NCI-H226 (cell line): ENCODE measurements at regions not wholly inside any gene's neighbourhood (a gene's known extent, or its start where the extent isn't known, plus 50 kb on each side); places are given as distances from the start of the nearest gene placed in this dataset.

Source experiments
- DNase-seq: peaks from one replicate; pipeline ENCODE4 v3.0.0-alpha.2; 2015

DNA sequence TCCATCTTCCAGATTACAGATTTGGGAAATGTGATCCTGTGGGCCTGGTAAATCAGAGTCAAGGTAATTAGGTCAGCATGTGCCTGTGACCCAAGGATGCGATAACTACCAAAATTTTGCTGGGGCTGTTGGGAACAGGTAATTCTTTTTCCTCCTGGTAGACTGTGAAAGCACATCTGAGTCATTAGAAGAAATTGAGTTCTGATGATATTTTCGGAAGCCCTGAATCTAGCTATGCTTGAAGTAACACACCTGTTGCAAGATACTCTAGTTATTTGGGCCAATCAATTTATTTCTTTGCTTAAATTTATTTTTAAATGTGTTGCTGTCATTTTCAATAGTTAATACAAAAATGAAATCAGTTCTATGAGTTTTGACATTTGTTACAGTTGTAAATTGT, 903.6 kb downstream of the RPA4 start:
- no peak for DNase-seq

DNA sequence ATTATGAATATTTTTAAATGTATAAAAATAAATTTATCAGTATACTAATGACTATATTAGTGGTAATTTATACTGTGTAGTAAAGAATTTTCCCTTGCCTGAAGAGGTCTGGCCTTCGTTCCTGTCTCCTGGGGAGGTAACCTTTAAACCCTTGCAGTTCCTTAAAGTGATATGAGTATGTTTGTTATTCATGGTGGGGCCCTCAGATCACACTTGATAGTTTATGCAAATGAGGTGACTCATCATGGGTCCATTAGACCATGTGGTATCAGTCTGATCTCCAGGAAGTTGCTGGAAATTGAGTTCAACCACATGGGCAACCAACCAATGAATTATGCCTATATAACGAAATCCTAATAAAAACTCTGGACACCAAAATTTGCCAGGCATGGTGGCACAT, 904.1 kb downstream of the RPA4 start:
- DNase-seq = no peak

DNA sequence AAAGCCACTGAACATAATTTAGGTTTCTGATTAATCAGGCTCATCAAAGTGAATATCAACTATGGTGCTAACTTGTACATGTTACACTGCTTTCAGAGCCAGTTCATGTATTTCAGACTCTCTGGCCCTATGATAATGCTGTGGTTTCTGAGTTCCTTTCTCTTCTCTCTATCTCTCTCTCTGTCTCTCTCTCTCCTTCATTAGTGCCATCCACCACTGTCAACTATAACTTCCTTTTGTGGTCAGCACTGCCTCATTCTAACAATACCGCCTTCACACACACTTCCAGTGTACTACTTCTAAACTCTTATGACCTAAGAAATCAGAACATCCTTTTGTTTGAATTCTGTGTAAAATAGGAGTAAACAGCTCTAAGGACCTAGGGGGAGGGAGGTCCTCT, 907.1 kb downstream of the RPA4 start:
- no peak for DNase-seq

DNA sequence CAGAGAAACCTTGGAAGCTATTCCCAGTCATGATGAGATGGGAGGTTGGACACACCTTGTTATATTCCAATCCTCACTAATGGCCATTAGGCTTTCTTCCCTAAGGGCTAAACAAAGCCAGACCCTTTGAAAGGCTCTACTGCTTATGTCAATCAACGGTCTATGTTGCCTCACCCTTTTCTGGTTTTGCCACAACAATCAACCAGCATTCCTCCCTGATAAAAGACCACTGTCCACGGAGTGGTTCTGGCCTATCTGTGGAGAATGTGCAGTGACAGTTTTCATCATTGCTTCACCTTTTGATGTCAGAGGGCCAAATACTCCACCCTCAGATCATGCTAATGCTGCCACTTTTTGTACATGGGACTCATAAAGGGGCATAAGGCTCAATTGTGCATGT, 913.4 kb downstream of the RPA4 start:
- no peak for DNase-seq

DNA sequence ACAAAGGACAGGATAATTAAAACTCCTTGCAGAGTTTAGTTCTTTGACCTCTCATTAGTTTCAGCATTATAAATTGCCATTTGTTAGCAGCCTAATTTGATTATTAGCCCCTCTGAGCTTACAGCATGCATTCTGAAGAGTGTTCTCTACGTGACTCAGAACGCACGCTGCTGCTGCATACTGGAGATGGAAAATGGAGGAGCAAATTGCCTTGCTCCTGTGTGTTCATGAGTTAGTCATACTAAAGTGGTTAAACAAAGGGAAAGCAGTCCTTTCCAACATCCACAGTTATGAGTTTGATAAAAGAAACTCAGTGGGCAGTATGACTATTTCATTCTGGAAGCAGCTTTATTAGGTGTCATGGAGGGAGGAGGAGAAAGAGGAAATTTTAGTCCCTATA, 922.5 kb downstream of the RPA4 start:
- DNase-seq = no peak

DNA sequence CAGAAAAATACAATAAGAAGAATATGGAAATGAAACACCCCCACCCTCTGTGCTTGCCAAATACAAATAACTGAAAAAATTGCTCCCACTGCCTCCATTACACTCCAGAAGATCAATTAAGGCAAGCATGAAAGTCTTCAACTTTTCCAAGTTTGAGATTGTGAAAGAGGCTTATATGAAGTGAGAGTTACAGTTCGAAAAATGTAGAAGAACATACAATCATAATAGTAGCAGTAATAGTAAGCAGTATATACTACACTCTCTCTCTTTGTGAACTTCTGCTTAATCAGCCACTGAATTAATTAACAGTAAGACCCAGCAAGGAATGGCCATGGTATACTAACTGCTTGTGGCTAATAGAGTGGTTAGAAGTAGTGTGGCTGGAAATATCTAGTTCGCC, 923.2 kb downstream of the RPA4 start:
- no peak for DNase-seq

DNA sequence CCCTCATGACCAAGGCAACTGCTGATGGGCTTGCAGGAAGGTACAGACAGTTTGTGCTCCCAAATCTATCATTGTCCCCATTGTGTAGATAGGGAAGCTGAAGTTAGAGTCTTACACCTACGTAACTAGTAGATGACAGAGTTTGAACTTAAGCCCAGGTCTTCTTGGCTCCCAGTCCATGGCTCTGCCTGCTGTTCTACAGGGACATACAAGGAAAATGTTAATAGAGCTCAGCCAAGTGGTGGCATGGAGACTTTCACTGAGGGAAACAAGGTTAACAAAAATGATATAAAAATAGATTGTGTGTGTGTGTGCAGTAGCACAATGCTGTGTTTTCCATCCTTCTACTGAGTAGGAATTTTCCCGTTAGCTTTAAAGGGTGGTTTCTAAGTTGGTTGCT, 936.5 kb downstream of the RPA4 start:
- DNase-seq = no peak

DNA sequence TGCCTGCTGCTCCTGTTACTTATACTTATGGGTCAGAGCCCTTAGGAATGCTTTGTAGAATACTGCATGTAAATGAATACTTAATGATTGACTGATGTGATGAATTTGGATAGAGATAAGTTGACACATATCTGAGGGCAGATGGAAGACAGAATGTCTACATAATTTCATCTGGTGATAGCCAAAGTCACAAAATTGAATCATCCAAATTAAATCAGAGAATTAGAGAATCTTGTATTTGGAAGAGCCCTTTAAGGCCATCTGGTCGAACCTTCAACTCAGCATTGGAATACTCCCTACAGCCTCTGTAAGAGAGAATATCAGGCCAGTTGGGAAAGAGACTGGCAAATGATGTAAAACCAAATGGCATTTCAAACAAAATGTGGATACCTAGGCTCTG, 944.8 kb downstream of the RPA4 start:
- DNase-seq = no peak

DNA sequence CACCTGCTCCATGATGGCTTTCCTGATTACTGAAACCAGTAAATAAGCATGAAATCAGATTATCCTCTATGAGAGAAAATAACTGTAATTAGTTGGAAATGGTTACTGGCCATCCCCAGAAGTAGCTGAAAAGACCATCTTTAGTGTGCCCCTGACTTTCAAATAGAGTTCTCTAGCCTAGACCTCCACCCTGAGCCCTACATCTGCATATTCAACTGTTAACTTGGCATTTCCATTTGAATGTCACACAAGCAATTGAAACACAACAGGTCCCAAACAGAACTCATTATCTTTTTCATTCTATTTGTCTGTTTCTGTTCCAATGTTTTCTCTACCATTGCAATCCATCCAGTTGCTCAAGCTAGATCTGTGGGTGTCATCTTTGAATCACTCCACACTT, 952.3 kb downstream of the RPA4 start:
- DNase-seq = no peak

DNA sequence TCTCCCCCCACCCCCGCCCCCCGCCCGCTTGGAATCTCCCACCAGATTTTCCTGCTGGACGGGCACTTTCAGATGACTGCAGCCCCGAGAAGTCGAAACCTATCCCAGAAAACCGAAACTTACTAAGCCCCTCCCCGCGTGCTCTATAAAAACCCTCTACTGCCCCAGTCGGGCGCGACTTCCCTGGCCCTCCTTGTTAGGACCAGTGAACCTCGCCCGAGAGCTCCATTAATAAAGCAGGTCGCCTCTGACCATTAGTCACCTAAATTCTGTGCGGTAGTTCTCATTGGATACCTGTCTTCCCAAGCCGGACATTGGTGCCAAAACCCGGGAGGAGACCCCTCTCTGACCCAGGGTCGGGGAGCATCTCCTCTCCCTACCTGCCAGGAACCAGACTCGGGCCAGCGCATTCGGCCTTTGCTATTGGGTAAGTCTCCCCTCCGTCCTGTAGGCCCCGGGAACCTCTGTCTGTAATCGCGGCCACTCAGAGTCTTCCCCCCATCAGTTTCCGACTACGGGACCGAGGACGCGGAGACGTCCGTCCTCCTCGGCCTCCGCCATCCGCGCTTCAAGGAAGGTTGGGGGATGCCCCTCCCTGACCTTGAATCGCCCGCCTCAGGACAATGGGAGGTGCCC, 958.0 kb downstream of the RPA4 start:
- no peak for DNase-seq

DNA sequence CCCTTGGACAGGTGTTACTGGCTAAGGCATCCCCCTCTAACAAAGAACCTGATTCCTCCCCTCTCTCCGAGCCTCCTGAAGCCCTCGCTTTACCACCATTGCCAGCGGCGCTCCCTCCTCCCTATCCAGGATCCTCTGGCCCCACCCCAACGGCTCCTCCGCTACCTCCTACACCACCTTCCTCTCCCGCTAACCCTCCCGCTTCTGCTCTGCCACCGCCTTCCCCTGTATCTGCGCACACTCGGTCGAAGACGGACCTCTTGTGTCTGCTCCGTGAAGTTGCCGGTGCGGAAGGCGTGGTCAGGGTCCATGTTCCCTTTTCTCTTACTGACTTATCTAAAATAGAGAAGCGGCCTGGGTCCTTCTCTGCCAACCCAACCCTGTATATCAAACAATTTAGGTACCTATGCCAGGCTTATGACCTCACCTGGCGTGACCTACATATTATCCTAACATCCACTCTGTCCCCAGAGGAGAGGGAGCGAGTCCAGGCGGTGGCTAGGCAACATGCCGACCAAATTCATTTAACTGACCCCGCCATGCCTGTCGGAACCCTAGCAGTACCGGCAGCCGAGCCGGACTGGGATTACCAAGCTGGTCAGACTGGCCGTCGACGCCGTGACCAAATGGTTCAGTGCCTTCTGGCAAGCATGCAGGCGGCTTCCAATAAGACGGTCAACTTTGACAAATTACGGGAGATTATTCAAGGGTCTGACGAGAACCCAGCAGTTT, 958.9 kb downstream of the RPA4 start:
- DNase-seq = no peak

DNA sequence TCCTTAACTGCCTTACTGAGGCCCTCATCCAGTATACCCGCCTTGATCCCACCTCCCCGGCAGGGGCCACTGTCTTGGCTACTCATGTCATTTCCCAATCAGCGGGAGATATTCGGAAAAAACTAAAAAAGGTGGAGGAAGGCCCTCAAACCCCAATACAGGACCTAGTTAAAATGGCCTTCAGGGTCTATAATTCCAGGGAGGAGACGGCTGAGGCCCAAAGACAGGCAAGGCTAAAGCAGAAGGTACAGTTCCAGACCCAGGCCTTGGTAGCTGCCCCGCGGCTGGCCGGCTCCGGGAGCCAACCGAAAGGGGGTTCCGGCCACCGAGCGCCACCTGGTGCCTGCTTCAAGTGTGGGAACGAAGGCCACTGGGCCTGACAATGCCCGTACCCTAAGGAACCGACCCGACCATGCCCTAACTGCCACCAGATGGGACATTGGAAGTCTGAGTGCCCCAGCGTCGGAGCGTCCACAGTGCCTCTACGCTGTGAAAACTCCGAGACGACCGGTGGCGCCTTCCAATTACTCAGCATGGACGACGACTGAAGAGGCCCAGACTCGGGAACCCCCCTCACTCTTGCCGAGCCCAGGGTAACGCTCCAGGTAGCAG, 959.6 kb downstream of the RPA4 start:
- DNase-seq = no peak

DNA sequence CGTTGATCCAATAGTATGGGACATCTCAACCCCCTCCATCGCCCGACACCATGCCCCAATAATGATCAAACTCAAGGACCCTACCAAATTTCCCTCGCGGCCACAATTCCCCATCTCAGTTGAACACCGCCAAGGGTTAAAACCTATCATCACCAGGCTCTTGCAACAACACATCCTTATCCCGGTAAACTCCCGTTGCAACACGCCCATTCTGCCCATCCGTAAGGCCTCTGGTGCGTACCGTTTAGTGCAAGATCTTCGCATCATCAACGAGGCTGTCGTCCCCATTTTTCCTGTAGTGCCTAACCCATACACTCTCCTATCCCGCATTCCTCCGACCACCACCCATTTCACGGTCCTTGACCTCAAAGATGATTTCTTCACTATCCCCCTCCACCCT, 960.5 kb downstream of the RPA4 start:
- DNase-seq = no peak

DNA sequence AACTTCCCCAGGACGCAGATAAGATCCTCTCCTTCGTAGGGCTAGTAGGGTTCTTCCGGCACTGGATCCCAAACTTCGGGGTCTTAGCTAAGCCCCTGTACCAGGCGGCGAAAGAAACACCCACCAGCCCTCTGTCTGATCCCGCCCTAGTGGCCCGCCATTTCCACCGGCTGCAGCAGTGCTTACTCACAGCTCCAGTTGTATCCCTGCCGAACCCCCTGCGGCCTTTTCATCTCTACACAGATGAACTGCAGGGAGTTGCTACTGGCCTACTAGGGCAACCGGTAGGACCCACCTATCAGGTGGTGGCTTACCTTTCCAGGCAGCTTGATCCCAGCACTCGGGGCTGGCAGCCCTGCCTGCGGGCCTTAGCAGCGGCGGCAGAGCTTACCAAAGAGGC, 961.2 kb downstream of the RPA4 start:
- no peak for DNase-seq

DNA sequence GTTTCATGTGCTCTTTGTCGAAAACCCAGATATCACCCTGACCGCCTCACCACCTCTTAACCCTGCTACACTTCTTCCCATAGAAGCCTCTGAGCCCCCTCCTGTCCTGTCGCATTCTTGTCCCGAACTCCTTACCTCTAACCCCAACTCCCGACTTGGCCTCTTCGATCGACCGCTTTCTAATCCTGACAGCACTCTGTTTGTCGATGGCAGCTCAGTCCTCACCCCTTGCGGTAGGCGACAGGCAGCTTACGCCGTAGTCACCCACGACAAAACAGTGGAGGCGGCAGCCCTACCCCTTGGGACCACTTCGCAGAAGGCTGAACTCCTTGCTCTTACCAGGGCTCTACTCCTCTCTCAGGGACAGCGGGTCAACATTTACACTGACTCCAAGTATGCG, 961.7 kb downstream of the RPA4 start:
- DNase-seq = no peak

DNA sequence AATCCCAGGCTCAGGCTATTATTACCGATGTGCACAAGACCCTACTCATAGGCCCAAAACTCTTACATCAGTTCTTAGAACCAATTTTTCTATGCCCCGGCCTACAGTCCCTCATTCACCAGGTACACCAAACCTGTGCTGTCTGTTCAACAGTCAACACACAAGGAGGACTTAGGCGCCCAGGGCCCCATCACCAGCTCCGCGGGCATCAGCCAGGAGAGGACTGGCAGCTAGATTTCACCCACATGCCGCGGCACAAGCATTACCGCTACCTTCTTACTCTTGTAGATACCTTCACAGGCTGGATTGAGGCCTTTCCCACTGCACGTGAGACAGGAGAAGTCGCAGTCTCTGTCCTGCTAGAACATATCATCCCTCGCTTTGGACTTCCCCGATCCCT, 962.5 kb downstream of the RPA4 start:
- no peak for DNase-seq

DNA sequence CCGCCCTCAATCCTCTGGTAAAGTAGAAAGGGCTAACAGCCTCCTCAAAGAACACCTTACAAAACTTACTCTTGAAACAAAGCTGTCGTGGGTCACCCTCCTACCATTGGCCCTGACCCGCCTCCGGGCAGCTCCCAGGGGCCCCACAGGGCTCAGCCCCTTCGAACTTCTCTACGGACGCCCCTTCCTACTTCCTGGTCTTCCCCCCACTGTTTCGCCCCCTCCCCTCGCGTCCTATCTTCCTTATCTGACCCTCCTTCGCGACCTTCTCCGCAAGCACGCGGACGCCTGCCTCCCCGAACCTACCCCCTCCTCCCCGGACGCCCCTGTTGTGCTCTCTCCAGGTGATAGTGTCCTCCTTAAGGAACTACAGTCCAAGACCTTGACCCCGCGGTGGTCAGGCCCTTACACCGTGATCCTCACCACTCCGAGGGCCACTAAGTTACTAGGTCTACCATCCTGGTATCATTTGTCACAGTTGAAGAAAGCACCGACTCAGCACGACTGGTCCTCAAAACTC, 963.1 kb downstream of the RPA4 start:
- DNase-seq = no peak

DNA sequence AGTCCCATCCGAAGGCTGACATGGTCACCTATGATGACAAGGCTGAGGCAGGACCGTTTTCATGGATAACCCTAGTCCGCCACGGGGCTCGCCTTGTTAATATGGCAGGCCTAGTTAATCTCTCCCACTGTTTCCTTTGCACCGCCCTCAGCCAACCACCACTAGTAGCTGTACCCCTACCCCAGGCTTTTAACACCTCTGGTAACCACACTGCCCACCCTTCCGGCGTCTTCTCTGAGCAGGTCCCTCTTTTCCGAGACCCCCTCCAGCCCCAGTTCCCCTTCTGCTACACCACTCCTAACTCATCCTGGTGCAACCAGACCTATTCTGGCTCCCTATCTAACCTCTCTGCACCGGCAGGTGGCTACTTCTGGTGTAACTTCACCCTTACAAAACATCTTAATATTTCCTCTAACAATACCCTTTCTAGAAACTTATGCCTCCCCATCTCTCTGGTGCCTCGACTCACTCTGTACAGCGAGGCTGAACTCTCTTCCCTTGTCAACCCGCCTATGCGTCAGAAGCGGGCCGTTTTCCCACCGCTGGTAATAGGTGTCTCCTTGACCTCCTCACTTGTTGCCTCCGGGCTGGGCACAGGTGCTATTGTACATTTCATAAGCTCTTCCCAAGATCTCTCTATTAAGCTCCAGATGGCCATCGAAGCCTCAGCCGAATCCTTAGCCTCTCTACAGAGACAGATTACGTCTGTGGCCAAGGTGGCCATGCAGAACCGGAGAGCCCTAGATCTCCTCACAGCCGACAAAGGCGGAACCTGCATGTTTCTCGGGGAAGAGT, 964.4 kb downstream of the RPA4 start:
- no peak for DNase-seq

DNA sequence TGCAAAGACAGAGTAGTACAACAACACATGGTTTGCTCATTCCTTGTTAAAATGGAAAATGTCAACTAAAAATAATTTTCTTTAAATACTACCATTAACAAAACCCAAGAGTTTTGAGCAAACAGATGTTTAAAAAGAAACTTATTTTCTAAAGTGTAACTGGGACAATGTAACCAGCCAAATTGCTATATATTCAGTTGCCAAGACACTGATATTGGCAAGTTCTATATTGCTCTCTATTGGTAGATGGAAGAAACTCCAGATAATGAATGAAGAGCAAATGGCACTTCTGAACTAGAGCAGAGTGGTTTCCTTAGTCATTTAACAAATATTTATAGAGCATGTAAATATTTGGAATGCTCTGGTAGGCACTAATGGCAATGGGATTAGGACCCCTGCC, 966.2 kb downstream of the RPA4 start:
- no peak for DNase-seq

DNA sequence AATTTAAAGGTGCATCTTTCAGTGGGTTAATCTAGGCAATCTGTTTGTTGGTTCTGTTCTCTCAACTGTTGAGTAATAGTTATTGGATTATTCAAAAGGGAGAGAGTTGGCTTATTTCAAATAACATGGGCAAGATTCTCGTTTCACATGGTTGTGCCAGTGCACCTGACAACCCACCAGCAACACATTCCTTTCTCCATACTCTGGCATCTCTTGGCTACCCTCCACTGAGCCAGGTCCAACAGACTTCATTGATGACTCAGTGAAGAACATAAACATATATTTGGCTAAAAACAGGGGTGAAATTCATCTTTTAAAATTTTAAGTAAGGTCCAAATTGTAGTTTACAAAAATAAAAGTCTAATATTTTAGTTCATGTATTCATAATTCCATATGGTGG, 967.2 kb downstream of the RPA4 start:
- no peak for DNase-seq

DNA sequence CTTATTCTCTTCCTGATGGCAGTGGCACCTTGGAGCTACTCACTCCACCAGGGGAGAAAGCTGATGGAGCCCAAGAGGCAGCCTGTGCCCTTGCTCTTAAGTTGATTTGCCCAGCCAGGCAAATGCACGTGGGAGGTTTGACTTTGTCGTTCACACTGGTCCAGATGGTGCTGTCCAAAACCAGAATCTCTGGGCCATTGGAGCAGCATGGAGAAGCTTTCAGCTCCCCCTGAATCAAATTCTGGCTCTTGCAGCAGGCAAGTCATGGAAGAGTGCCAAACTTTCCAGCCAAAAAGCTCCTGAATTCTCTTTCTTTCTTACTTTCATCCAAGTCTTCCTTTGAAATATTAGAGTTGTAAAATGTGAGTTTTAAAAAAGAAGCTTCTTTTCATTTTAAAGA, 970.4 kb downstream of the RPA4 start:
- no peak for DNase-seq

DNA sequence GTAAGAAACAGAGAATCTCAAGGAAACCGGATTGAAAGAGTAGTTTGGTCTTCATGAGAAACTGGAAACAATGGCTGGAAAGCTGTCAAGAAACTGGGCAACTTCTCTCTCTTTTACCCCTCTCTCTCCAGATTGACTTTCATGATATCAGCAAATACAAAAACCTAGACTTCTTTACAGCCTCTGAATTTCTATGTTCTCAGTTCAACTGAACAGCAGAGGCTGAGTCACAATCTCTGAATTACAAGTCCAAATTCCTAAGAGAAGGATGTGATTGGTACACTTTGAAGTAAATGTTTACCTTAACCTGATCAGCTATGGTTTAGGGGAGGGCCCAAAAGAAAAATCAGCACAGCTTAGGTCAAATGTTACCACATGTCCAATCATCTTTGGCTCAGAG, 974.9 kb downstream of the RPA4 start:
- no peak for DNase-seq

DNA sequence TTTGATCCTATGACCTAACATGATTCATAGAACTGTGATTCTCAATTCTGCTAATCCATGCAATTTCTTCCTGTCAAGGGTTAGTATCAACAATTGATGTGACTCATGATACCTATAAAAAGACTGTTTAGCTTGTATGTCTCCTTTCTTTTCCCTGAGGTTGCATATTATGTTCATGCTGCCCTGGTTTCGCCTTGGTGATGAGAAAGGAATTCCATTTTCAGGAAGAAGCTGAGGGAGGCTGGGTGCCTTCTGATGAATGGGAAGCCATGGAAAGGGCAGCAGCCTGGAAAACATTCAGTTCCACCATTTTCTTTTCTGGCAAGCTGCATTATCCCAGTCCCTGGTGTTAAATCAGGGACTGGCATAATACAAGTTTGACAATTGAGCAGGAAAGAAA, 976.5 kb downstream of the RPA4 start:
- DNase-seq = no peak

DNA sequence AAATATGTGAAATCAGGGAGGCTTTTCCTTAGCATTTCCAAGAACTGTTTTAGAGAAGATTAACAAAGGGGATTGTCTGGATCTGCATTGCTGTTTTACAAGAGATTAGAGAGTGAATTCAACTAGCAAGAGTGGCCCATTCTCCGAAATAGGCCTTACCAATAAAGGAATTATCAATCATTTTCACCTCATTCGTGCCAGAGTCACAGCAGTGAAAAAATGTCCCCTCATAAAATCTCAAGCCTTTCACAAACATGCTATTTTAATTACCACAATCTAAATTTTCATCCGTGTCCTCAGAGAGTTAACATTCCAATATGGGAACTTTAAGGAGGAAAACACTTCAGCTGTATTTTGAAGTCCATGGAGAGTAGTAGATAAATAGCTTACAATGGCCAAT, 979.6 kb downstream of the RPA4 start:
- DNase-seq = no peak
